Left colon (tissue), 2 donors: ENCODE measurements at regions not wholly inside any gene's neighbourhood (a gene's known extent, or its start where the extent isn't known, plus 50 kb on each side); places are given as distances from the start of the nearest gene placed in this dataset.

Experiments
- ATAC-seq: fragments of 200-7000 bp; cut with Tn5 transposase; one replicate; pipeline ENCODE4 v1.9.1; 2020; ENCODE audit warnings: mild to moderate bottlenecking, moderate library complexity
- DNase-seq, 2 donors: peaks; one replicate each; pipeline ENCODE4 v3.0.0-alpha.2; 2020
- intact Hi-C, 2 donors: fragments of 100-400 bp; cut with DNase I in 1 of 2; cut with micrococcal nuclease in 1 of 2; formaldehyde crosslinking; loops; one replicate each; pipeline versions ENCODE4 v1.11.2 to v1.14.0; 2022; cut with DNase I, micrococcal nuclease
- donor health status: DM: no; HTN: no; CAD: no.
- donor health status: DM: yes; HTN: yes; CAD: no.

- ATAC-seq (no peak), DNase-seq (no peak)
- intact Hi-C loops: no loop called here
Observed at GRCh38 chr7:65820287-65820950, 52.5 kb upstream of the VKORC1L1 start.
